GM21737 (cell line): ENCODE measurements at regions not wholly inside any gene's neighbourhood (a gene's known extent, or its start where the extent isn't known, plus 50 kb on each side); places are given as distances from the start of the nearest gene placed in this dataset.
"Not testable (repeated sequence)": the region's sequence is repeated elsewhere in the genome, so short reads cannot be mapped to it uniquely, and the experiment has no call there.

Experiments used
- ATAC-seq: cut with Tn5 transposase; IDR thresholded peaks from one replicate; pipeline ENCODE4 v1.9.1; 2021; ENCODE audit warnings: mild to moderate bottlenecking, moderate library complexity; ENCODE audit not compliant: unreplicated experiment

DNA sequence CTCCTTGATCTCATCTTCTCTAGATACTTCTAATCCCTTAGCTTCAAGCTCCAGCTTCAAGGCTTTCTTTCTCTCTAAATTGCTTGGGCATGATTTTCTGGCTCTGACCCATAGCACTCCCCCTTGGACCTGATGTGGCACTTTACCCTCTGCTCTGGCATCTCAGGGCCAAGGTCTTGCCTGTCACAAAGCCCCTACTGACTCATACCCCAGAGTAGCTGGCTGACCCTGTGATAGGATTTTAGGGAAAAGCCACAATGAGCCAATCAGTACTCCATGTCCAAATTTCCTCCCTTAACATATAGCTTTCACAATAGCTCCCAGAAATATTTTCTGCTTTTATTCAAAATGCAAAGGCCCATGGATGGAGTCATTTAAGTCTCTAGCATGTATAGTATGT, 488.7 kb upstream of the SPRED2 start:
- no peak for ATAC-seq

DNA sequence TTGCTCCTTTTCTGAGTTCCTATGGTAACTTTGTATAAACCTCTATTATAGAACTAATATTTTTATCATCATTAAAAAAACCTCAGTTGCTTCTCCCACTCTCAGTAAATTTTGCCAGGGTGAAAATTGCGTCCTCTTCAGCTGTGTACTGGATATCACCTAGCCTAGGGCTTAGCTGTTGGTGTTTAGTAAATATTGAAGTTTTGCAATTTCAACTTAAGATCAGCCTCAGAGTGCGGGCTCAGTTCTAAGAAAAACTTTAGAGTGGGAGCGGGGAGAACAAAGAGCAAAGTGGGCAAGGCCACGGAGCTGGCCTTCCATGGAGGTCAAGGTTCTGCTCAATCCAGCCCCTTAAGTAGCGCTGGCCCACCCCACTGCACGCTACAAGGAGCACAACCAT, 488.3 kb upstream of the SPRED2 start:
- no peak for ATAC-seq

- ATAC-seq = no peak
These were observed 487.3 kb upstream of the SPRED2 start for GRCh38 chr2:65919550-65920188.

DNA sequence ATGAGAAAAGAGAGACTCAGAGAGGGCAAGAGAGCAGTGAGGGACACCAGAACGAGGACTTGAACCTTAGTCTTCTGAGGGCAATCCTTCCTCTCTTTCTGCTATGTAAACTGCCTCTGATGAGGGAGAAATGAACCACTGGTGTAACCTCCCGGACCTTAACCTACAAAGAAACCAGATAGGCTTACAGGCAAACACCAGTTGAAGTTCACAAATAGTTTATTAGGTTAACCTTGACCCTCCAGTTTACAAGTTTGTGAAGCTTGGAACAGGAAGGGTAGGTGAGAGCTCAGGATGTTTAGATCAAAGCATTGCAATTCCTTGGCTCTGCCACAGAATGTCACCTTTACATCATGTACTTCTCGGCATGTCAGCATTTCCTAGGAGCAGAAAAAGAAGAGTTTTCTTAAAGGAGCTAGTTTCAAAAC, 486.4 kb upstream of the SPRED2 start:
- no peak for ATAC-seq

DNA sequence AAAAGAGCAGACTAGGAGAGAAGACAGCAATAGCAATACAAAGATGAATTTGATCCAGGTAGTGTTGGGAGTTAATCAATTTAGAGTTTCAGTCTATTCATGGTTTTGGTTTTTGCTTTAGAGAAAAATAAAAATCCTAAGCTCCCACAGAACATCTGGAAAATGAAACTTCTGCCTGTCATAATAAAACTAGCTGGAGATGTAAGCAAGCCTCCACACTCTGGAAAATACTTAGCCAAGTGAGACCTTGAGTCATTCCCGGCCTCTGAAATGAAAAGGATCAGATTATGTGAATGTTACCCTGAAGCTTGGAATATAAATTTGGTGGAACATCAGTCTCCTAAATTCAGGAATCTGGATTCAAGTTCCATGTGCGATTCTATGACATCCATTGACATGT, 485.6 kb upstream of the SPRED2 start:
- no peak for ATAC-seq

- ATAC-seq = no peak
These were observed 484.4 kb upstream of the SPRED2 start for GRCh38 chr2:65916785-65917295.

GRCh38 chr2:65916177-65916576, 483.8 kb upstream of the SPRED2 start:
- ATAC-seq = no peak

- ATAC-seq = no peak
These were observed 482.9 kb upstream of the SPRED2 start for GRCh38 chr2:65915273-65915672.

- ATAC-seq = no peak
These were observed 481.9 kb upstream of the SPRED2 start for GRCh38 chr2:65914244-65914786.

DNA sequence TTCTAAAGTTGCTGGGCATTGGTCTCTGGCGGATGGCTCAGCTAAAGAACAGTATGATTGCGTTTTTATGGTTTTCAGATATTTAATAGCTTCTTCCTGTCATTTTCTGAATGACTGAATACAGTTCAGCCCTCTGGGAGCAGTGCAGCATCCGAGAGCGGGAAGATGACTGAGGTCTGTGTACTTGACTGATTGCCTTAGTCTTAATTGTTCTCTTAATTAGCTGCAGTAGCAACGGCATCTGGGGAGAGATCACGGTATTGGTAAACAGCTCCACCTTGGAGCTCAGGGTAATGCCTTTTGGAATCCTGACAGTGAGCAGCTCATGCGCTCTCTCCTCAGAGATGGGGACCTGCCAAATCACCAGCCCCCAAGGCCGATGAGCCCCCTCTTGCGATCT, 481.4 kb upstream of the SPRED2 start:
- no peak for ATAC-seq

DNA sequence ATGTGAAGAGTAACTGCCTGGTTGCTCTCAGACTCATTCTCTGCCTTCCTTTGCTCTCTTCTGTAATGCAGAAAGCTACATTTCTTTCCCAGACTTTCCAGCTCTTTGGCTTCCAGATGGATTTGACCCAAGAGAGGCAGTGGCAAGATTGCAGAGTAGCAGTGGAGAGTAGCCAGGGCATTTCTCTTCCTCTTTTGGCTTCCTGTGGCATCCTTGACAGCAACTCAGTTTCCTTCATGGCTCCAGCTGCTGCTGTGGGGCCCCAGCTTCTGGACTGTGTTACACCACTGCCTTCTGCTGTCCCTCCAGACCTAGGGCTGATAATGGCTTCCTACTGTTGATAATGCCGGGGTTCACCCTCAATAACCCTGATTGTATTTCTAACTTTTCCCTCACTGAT, 469.4 kb upstream of the SPRED2 start:
- ATAC-seq = no peak

DNA sequence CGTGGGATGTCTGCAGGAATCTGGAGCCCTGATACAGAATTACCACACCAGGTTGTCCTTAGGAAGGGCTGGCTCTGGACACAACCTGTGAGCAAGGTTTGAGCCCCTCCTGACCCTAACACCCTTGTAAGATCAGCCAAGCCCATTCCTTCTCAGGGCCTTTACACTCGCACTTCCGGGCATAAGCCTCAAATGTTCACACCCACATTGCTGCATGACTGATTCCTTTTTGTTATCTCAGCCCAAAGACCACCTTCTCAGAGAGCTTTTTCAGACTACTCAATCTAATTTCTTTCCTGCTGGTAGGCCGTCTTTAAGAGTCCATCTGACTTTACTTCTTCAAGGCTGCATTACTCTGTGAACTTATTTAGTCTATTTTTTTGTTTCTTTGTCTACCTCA, 464.0 kb upstream of the SPRED2 start:
- no peak for ATAC-seq

DNA sequence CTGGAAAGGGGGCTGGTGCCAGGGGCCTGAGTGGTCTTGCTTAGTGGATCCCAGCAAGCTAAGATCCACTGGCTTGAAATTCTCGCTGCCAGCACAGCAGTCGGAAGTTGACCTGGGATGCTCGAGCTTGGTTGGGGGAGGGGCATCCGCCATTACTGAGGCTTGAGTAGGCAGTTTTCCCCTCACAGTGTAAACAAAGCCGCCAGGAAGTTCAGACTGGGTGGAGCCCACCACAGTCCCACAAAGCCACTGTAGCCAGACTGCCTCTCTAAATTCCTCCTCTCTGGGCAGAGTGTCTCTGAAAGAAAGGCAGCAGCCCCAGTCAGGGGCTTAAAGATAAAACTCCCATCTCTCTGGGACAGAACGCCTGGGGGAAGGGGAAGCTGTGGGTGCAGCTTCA, 457.7 kb upstream of the SPRED2 start:
- not testable (repeated sequence) for ATAC-seq

GRCh38 chr2:65885266-65885665, 452.9 kb upstream of the SPRED2 start:
- no peak for ATAC-seq

DNA sequence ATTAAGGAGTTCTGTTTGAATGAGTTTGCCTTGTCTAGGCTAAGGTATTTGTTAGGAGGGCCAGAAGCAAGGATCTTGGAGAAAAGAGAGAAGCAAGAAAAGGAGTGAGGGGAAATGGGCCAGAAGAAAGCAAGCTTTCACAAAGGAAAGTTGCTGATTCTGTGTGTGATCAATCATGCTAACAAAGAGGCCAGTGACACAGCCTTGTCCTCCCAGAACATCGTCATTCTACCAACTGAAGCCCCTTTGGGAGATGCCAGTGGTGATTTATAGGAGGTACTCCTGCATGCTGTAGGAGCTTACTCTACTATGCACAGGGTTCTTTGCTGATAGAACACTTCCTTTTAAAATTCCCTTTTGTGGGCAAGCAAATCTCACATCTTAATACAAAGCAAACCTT, 449.2 kb upstream of the SPRED2 start:
- no peak for ATAC-seq

GRCh38 chr2:65880436-65880835, 448.0 kb upstream of the SPRED2 start:
- ATAC-seq = no peak

- ATAC-seq = no peak
These were observed 445.6 kb upstream of the SPRED2 start for GRCh38 chr2:65878011-65878340.

- ATAC-seq = no peak
These were observed 445.1 kb upstream of the SPRED2 start for GRCh38 chr2:65877331-65878010.

DNA sequence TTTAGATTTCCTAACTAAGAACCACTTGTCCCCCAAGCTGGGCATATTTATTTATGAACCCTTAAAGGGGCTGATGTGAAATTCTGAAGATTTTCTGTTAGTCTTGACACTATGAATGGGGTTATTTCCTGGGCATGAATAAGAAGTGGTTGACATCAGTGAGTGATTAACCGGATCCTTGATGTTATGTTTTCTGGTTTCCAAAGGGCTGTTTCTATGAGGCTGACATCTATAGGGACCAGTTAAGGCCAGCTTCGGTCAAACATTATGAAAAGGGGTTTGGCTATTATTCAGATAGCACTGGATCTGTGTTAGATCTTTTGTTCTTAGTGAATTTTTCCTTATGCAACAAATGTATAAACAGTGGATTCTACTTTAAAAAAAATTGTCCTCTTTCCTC, 443.7 kb upstream of the SPRED2 start:
- ATAC-seq = no peak

DNA sequence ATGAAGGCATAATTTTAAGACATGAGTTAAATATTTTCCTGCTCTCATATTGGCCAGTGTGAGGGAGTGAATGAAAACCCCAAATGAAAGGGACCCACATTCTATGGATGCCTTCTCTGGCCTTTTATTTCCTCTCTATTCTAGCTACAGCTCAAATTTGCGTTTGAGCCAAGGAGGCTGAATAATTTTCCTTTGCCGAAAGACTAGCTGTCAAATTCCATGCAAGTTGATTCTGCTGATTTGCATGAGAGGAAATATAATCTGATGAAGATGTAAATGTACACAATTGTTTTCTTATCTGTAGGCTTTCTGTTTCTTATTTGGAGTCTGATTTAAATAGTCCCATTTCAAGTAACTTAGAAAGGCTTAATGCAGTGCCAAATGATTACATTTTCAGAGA, 438.4 kb upstream of the SPRED2 start:
- ATAC-seq = no peak

DNA sequence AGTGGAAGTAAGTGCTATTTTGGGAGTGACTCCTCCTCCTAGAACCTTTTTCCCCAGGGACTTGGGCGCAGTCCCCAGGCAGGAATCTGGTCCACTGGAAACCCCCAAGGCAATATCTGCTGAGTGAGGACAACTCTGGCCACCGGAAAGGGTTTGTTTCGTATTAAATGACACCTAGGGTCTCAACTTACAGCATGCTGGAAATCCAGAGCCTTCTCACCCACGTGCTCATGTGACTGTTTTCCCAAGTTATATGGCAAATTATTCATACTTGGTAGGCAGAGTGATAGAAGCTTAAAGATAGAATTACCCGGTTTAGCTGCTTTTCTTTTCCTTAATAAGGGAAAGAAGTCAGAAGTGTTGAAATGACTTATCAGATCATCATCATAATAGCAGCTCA, 436.9 kb upstream of the SPRED2 start:
- ATAC-seq = no peak

DNA sequence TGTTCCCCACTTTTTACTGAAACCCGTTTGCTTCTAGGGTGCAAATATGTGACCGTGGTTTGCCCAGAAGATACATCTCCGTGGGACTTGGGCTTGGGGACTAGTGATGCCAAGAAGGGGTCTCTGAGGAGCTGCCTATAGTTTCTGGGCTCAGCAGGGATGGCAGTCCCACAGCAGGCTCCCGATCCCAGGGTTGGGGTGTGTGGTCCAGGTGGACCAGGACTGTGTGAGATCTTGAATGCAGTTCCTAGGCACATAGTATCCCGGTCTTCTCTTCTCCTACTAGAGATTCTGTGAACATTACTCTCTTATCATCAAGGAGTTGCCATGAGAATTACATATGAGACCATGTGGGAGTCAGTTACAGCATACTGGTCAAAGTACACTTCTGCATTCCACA, 435.8 kb upstream of the SPRED2 start:
- no peak for ATAC-seq

DNA sequence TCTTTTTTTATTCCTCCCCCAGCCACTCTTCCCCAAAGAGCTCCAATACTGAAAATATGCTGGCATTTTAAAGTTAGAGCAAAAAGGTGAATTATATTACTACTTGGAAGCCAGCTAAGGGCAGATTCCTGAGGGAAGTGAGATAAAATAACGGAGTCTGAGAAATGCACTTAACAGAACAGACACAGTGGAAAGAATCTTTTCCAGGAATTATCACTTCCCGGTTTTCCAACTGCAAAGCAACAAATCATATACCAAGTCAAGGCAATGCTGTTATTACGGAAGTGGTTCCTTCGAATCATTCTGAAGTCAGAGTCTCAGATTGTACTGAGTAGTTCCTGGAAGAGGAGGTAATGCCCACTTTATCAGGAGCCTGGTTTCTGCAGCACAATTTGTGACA, 435.0 kb upstream of the SPRED2 start:
- no peak for ATAC-seq
